ENCODE measurements at regions not wholly inside any gene's neighbourhood (a gene's known extent, or its start where the extent isn't known, plus 50 kb on each side); places are given as distances from the start of the nearest gene placed in this dataset.

DNA sequence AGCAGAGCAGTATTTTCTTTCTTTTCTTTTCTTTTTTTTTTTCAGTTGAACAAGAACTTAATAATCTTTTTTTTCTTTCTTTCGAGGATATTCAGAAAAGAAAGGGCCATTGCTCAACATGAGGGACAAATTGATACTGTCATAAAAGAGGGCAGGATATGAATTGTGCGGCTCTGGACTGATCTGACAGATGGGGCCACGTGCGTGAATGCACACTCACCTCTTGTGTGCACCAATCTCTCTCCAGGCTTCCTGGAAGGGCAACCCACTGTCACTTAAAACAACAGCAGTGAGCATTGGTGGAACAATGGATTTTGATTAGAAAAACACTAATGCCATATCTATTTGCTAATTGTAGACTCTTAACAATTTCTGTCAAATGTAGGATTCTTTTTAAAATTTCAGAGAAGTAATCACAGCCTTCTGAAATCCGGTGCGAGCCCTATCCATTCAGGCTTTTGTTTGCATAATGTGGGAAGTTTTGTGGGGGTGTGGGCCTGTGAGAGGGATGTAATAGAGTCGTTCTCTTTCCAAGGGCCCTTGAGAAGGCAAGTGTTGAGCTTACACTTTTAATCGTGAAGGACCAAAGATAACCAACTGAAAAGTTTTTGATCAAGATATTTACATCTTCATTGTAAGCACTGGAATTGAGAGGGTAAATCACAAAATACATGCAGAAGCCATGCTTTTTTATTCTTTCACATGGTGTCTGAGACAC lies 298.8 kb downstream of the SP3 start:
- DNase-seq (ENCODE audit: low read depth): no peak
- no peak for FAIRE-seq
- Histone ChIP-seq H3K36me3 (ENCODE audit: control insufficient read depth, insufficient read depth, low read length) (no peaks in the 10 kb centered on the region), H3K4me3 (ENCODE audit: low read depth, low read length) (no peak overlapping the region), H3K27me3 (ENCODE audit: control insufficient read depth, insufficient read depth, low read length) (no peaks in the 10 kb centered on the region)
- TF ChIP-seq, protein P1, sequence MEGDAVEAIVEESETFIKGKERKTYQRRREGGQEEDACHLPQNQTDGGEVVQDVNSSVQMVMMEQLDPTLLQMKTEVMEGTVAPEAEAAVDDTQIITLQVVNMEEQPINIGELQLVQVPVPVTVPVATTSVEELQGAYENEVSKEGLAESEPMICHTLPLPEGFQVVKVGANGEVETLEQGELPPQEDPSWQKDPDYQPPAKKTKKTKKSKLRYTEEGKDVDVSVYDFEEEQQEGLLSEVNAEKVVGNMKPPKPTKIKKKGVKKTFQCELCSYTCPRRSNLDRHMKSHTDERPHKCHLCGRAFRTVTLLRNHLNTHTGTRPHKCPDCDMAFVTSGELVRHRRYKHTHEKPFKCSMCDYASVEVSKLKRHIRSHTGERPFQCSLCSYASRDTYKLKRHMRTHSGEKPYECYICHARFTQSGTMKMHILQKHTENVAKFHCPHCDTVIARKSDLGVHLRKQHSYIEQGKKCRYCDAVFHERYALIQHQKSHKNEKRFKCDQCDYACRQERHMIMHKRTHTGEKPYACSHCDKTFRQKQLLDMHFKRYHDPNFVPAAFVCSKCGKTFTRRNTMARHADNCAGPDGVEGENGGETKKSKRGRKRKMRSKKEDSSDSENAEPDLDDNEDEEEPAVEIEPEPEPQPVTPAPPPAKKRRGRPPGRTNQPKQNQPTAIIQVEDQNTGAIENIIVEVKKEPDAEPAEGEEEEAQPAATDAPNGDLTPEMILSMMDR (IDR thresholded peaks at IDR 0.05; ENCODE audit: insufficient read depth, low read length, severe bottlenecking): no peak

DNA sequence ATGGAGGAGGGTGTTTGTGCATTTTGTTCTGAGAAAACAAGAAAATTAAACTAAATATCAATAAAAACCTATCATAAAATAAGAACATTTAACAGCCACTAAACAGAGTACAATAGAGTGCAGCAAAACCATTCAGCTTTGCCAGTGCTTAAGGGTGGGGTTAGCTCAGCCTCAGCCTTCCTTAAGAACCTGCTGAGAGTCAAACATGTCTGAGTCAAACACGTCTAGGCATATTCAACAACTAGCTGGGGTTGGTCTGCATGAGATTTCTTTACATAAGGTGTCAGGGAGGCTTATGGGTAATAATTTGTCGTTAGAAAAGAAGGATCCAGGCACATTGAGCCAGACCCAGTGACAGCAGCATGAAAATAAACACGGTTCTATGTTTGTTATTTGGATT lies 298.2 kb downstream of the SP3 start:
- FAIRE-seq: no peak
- peak; percentile 85 for DNase-seq (ENCODE audit: low read depth)
- TF ChIP-seq, protein P1 (IDR thresholded peaks at IDR 0.05; ENCODE audit: insufficient read depth, low read length, severe bottlenecking): no peak
- Histone ChIP-seq H3K36me3 (ENCODE audit: control insufficient read depth, insufficient read depth, low read length) (no peaks in the 10 kb centered on the region), H3K27me3 (ENCODE audit: control insufficient read depth, insufficient read depth, low read length) (no peaks in the 10 kb centered on the region), H3K4me3 (ENCODE audit: low read depth, low read length) (no peak overlapping the region)

DNA sequence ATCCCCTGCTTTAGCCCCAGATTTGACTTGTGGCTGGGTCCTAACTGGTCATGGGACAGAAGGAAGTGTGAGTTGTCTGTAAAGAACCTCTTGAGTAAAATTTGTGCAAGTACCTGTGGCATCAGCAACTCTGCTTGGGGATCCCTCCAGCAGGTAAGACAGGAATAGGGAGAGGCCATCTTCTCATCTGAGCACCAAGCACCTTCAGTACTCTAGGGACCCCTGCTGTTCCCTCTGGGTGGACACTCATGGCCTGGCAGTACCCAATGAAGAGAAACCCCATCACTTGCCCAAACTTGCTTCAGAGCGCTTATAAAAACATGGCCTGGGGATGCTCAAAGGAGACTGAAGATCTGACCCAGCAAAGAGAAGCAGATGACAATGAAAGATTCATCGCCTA lies 297.8 kb downstream of the SP3 start:
- Histone ChIP-seq H3K36me3 (ENCODE audit: control insufficient read depth, insufficient read depth, low read length) (no peaks in the 10 kb centered on the region), H3K4me3 (ENCODE audit: low read depth, low read length) (no peak overlapping the region), H3K27me3 (ENCODE audit: control insufficient read depth, insufficient read depth, low read length) (no peaks in the 10 kb centered on the region)
- peak; percentile 49 for DNase-seq (ENCODE audit: low read depth)
- TF ChIP-seq, protein P1 (IDR thresholded peaks at IDR 0.05; ENCODE audit: insufficient read depth, low read length, severe bottlenecking): peak; percentile 33
- FAIRE-seq: no peak

DNA sequence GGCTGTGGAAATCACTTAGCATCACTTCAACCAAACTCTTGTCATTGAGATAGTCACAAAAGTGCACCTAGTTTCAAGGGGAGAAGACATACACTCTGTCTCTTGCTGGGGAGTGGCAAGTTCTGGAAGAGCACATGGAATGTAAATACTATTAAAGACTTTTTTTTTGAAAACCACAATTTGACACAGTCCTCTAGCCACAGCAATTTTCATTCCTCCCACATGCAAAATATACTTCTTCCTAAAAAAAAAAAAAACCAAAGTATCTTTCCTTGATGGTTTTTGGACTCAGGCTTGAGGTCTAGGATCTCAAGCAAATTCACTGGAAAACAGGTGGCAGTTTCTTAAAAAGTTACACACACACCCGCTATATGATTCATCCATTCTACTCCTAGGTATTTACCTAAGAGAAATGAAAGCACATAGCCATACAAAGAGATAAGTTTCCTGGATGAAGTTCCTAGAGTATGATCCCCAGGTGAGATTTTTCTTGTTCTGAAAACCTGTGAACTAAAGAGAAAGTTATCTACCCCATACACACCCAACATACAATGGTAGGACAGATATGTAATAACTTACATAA lies 295.8 kb downstream of the SP3 start:
- H3K27me3 ChIP-seq (ENCODE audit: control insufficient read depth, insufficient read depth, low read length): no peaks in the 10 kb centered on the region
- TF ChIP-seq, protein P1 (IDR thresholded peaks at IDR 0.05; ENCODE audit: insufficient read depth, low read length, severe bottlenecking): no peak
- no peaks in the 10 kb centered on the region for H3K36me3 ChIP-seq (ENCODE audit: control insufficient read depth, insufficient read depth, low read length)
- DNase-seq (ENCODE audit: low read depth): peak; percentile 65
- no peak for FAIRE-seq
- H3K4me3 ChIP-seq (ENCODE audit: low read depth, low read length): no peak overlapping the region

DNA sequence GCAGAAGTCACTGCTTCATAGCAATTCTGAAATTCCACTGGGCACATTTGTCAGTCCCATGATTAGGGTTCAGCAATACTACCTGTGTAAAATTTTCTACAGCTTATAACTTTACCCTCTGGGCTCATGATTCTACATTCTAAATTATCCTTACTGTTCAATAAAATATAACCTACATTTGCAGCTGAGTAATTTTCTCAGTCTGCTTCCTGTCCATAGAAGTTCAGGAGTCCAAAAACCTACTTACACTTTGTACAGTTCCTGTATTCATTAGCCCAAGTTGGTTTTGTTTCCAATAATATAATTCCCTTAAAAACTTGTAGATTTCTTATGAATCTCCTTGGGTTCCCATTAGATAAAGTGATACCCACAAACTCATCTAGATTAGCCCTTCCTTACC lies 295.3 kb downstream of the SP3 start:
- FAIRE-seq (no peak), DNase-seq (ENCODE audit: low read depth) (no peak)
- no peaks in the 10 kb centered on the region for H3K27me3 ChIP-seq (ENCODE audit: control insufficient read depth, insufficient read depth, low read length)
- no peak overlapping the region for H3K4me3 ChIP-seq (ENCODE audit: low read depth, low read length)
- TF ChIP-seq, protein P1 (IDR thresholded peaks at IDR 0.05; ENCODE audit: insufficient read depth, low read length, severe bottlenecking): no peak
- no peaks in the 10 kb centered on the region for H3K36me3 ChIP-seq (ENCODE audit: control insufficient read depth, insufficient read depth, low read length)

Data from bronchial epithelial cell (primary cell).